ENCODE measurements at regions not wholly inside any gene's neighbourhood (a gene's known extent, or its start where the extent isn't known, plus 50 kb on each side); places are given as distances from the start of the nearest gene placed in this dataset.

- TF ChIP-seq ZFX (IDR thresholded peaks at IDR 0.05), result no peak
- no peak for TF ChIP-seq CTCF (conservative IDR thresholded peaks at IDR 0.05)
- no peak overlapping the region for H3K27ac ChIP-seq
Observed at GRCh38 chr1:8267307-8267706, 50.6 kb upstream of the SLC45A1 start.

- TF ChIP-seq CTCF (conservative IDR thresholded peaks at IDR 0.05) (no peak), ZFX (IDR thresholded peaks at IDR 0.05) (no peak)
- H3K27ac ChIP-seq, result 0 out of 2 replicates have a peak overlapping the region, but pooled peaks have one; percentile 19
Observed at GRCh38 chr1:8266436-8267165, 51.3 kb upstream of the SLC45A1 start.

GRCh38 chr1:8263791-8264190, 54.1 kb upstream of the SLC45A1 start:
- no peak overlapping the region for H3K27ac ChIP-seq
- TF ChIP-seq ZFX (IDR thresholded peaks at IDR 0.05), result no peak

GRCh38 chr1:8261398-8261762, 56.5 kb upstream of the SLC45A1 start:
- TF ChIP-seq CTCF (conservative IDR thresholded peaks at IDR 0.05), result no peak
- TF ChIP-seq ZFX (IDR thresholded peaks at IDR 0.05), result no peak
- H3K27ac ChIP-seq, result peak overlapping the region; percentile 14; the same call in 1 of the 2 replicates

GRCh38 chr1:8259498-8260290, 58.2 kb upstream of the SLC45A1 start:
- no peak for TF ChIP-seq CTCF (conservative IDR thresholded peaks at IDR 0.05)
- no peak for TF ChIP-seq ZFX (IDR thresholded peaks at IDR 0.05)
- peak overlapping the region; percentile 89 for H3K27ac ChIP-seq

- H3K27ac ChIP-seq, result peak overlapping the region; percentile 89
- no peak for TF ChIP-seq ZFX (IDR thresholded peaks at IDR 0.05)
- no peak for TF ChIP-seq CTCF (conservative IDR thresholded peaks at IDR 0.05)
Observed at GRCh38 chr1:8257621-8258020, 60.3 kb upstream of the SLC45A1 start.

- H3K27ac ChIP-seq, result peak overlapping the region; percentile 89; the same call in 1 of the 2 replicates
- TF ChIP-seq CTCF (conservative IDR thresholded peaks at IDR 0.05), result no peak
- no peak for TF ChIP-seq ZFX (IDR thresholded peaks at IDR 0.05)
Observed at GRCh38 chr1:8256321-8256720, 61.6 kb upstream of the SLC45A1 start.
